ENCODE measurements at regions not wholly inside any gene's neighbourhood (a gene's known extent, or its start where the extent isn't known, plus 50 kb on each side); places are given as distances from the start of the nearest gene placed in this dataset.

DNA sequence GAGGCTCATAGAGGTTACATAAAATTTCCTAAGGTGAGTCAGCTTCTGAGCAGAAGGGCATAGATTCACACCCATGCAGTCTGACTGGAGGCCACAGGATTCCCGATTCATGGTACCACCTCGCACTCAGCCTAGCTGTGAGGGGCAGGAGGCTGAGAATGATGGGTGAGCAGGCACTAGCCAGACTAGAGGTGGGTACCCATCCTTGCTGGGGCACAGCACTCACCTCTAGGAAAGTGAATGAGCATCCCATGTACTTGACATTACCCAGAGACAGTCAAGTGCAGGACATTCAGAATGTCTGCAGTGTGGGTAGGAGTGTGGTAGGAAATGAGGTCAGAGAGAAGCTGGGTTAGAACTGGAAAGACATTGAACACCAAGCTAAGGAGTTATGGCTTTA is 255.5 kb downstream of the CDK5RAP2 start:
- H3F3A ChIP-seq (ENCODE audit: control insufficient read depth, insufficient read depth), result no peaks in the 10 kb centered on the region
- H3K36me3 ChIP-seq (ENCODE audit: control insufficient read depth, low read length), result no peaks in the 10 kb centered on the region
- no peaks in the 10 kb centered on the region for H3K79me2 ChIP-seq (ENCODE audit: control insufficient read depth, low read length)
- H3K4me1 ChIP-seq (ENCODE audit: control insufficient read depth, low read length), result peaks cover 5% of the 10 kb centered on the region; the same call in 1 of the 2 replicates
- H3K9me2 ChIP-seq (replicated peaks; ENCODE audit: control insufficient read depth, low read length), result no peaks in the 10 kb centered on the region
- no peak overlapping the region for H3K27ac ChIP-seq (ENCODE audit: low read depth, low read length)
- TF ChIP-seq CTCF (IDR thresholded peaks at IDR 0.05; ENCODE audit: low read depth, low read length, poor library complexity, severe bottlenecking) (no peak), EZH2phosphoT487 (IDR thresholded peaks at IDR 0.05; ENCODE audit: borderline replicate concordance, low read length) (no peak)
- H4K20me1 ChIP-seq (ENCODE audit: control insufficient read depth, insufficient read depth, low read depth, low read length), result no peaks in the 10 kb centered on the region
- H3K4me2 ChIP-seq (ENCODE audit: low read length), result no peak overlapping the region
- H3K4me3 ChIP-seq (ENCODE audit: low read length), result no peak overlapping the region
- no peaks in the 10 kb centered on the region; the same call in 1 of the 2 replicates for H3K27me3 ChIP-seq (ENCODE audit: control insufficient read depth, low read length)
- H3K9me3 ChIP-seq (ENCODE audit: control insufficient read depth, insufficient read depth, low read length), result no peaks in the 10 kb centered on the region

DNA sequence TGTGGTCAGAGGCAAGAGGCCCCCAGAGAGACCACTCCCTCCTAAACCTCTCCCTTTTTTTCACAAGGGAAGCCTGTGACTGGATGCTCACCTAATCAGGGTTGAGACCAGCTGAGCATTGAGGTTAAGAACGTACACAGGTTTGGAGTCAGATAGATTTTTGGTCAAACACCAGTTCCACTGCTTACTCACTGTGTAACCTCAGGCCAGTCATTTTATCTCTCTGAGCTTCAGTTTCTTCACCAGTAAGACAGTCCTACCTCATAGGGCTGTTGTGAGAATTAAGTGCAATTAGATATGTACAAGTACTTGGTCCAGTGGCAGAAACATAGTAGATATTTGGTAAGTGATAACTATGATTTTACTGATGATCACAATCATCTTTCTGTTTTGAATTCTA is 256.8 kb downstream of the CDK5RAP2 start:
- H3K79me2 ChIP-seq (ENCODE audit: control insufficient read depth, low read length), result no peaks in the 10 kb centered on the region
- H4K20me1 ChIP-seq (ENCODE audit: control insufficient read depth, insufficient read depth, low read depth, low read length), result no peaks in the 10 kb centered on the region
- H3K9me2 ChIP-seq (replicated peaks; ENCODE audit: control insufficient read depth, low read length), result no peaks in the 10 kb centered on the region
- no peak overlapping the region for H3K27ac ChIP-seq (ENCODE audit: low read depth, low read length)
- no peak overlapping the region for H3K4me2 ChIP-seq (ENCODE audit: low read length)
- H3K9me3 ChIP-seq (ENCODE audit: control insufficient read depth, insufficient read depth, low read length), result no peaks in the 10 kb centered on the region
- H3K36me3 ChIP-seq (ENCODE audit: control insufficient read depth, low read length), result no peaks in the 10 kb centered on the region
- H3F3A ChIP-seq (ENCODE audit: control insufficient read depth, insufficient read depth), result no peaks in the 10 kb centered on the region
- no peak overlapping the region for H3K4me3 ChIP-seq (ENCODE audit: low read length)
- peaks cover 5% of the 10 kb centered on the region; the same call in 1 of the 2 replicates for H3K4me1 ChIP-seq (ENCODE audit: control insufficient read depth, low read length)
- no peaks in the 10 kb centered on the region; the same call in 1 of the 2 replicates for H3K27me3 ChIP-seq (ENCODE audit: control insufficient read depth, low read length)
- TF ChIP-seq EZH2phosphoT487 (IDR thresholded peaks at IDR 0.05; ENCODE audit: borderline replicate concordance, low read length), result no peak
- TF ChIP-seq CTCF (IDR thresholded peaks at IDR 0.05; ENCODE audit: low read depth, low read length, poor library complexity, severe bottlenecking), result no peak

- Histone ChIP-seq H3K27ac (ENCODE audit: low read depth, low read length) (no peak overlapping the region), H4K20me1 (ENCODE audit: control insufficient read depth, insufficient read depth, low read depth, low read length) (no peaks in the 10 kb centered on the region), H3K36me3 (ENCODE audit: control insufficient read depth, low read length) (no peaks in the 10 kb centered on the region), H3K4me2 (ENCODE audit: low read length) (no peak overlapping the region), H3K9me3 (ENCODE audit: control insufficient read depth, insufficient read depth, low read length) (no peaks in the 10 kb centered on the region), H3F3A (ENCODE audit: control insufficient read depth, insufficient read depth) (no peaks in the 10 kb centered on the region), H3K27me3 (ENCODE audit: control insufficient read depth, low read length) (no peaks in the 10 kb centered on the region; the same call in 1 of the 2 replicates), H3K9me2 (replicated peaks; ENCODE audit: control insufficient read depth, low read length) (no peaks in the 10 kb centered on the region), H3K4me1 (ENCODE audit: control insufficient read depth, low read length) (no peaks in the 10 kb centered on the region), H3K79me2 (ENCODE audit: control insufficient read depth, low read length) (no peaks in the 10 kb centered on the region), H3K4me3 (ENCODE audit: low read length) (no peak overlapping the region)
- no peak for TF ChIP-seq CTCF (IDR thresholded peaks at IDR 0.05; ENCODE audit: low read depth, low read length, poor library complexity, severe bottlenecking)
- no peak for TF ChIP-seq EZH2phosphoT487 (IDR thresholded peaks at IDR 0.05; ENCODE audit: borderline replicate concordance, low read length)
These were observed 260.5 kb downstream of the CDK5RAP2 start for GRCh38 chr9:120319452-120319851.

All from DOHH2 (cell line).